ENCODE measurements at regions not wholly inside any gene's neighbourhood (a gene's known extent, or its start where the extent isn't known, plus 50 kb on each side); places are given as distances from the start of the nearest gene placed in this dataset.

DNA sequence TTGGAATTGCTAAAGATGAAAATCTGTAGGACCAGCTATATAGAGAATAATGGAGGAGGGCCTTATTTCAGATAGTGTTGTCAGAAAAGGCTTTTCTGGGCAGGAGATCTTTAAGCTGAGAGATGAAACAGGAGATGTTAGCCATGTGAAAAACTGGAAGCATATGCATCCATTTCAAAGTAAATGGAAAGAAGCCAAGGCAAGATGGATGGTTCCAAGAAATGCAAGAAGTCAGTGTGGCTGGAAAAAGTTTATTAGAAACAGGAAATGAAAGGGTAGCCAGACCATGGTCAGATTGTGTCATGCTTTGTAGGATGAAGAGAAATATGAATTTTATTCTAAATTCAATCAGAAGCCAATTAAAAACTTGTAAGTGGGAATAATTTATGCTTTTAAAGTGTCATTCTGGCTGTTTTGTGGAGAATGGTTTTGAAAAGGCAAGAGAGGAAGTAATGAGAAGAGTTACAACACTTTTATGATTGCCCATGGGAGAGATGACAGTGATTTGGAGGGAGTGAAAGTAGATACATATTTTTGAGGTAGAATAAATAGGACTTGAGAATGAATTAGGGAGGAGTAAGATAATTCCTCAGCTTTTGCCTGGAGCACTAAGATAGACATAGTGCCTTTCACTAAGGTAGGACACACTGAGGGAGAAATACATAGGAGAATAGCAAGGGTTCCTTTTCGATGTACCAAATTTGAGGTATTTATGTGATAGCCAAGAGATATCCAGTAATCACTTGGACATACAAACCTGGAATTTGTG, 620.1 kb downstream of the HTR1B start:
- Histone ChIP-seq H3K27ac (ENCODE audit: control insufficient read depth, insufficient read depth, low read length) (no peak overlapping the region), H3K4me1 (ENCODE audit: control insufficient read depth, extremely low read depth, insufficient read depth, low read length) (no peaks in the 10 kb centered on the region), H3K9me3 (ENCODE audit: control insufficient read depth, low read depth, low read length) (no peaks in the 10 kb centered on the region), H2AFZ (ENCODE audit: control insufficient read depth, low read length) (no peak overlapping the region), H3K79me2 (ENCODE audit: control insufficient read depth, insufficient read depth, low read length) (no peaks in the 10 kb centered on the region), H3K36me3 (ENCODE audit: control insufficient read depth in 2 of 2, extremely low read depth in 1 of 2, insufficient read depth in 2 of 2, low read length in 2 of 2) (no peaks in the 10 kb centered on the region), H3K9me1 (ENCODE audit: control insufficient read depth, extremely low read depth, insufficient read depth, low read length) (no peaks in the 10 kb centered on the region), H3K4me2 (ENCODE audit: control insufficient read depth, extremely low read depth, insufficient read depth, low read depth, low read length) (no peak overlapping the region), H3K27me3 (ENCODE audit: control insufficient read depth, extremely low read depth, insufficient read depth, low read length) (no peaks in the 10 kb centered on the region), H3K4me3 (ENCODE audit: control insufficient read depth in 2 of 3, extremely low read depth in 1 of 3, insufficient read depth in 2 of 3, low read depth in 1 of 3, low read length in 3 of 3) (no peak overlapping the region), H4K20me1 (ENCODE audit: control insufficient read depth, extremely low read depth, insufficient read depth, low read length) (no peaks in the 10 kb centered on the region), H3K9ac (ENCODE audit: control insufficient read depth, extremely low read depth, insufficient read depth, low read length) (no peak overlapping the region)
- no peak for DNase-seq (ENCODE audit: low read depth, low spot score)
- dilution Hi-C loops (cut with MboI; ENCODE audit: extremely low pct_ligation_motif_present, low sequenced_read_pairs) = no loop called here
- TF ChIP-seq EZH2 (IDR thresholded peaks at IDR 0.05; ENCODE audit: low read length) = no peak
- TF ChIP-seq, protein P1, sequence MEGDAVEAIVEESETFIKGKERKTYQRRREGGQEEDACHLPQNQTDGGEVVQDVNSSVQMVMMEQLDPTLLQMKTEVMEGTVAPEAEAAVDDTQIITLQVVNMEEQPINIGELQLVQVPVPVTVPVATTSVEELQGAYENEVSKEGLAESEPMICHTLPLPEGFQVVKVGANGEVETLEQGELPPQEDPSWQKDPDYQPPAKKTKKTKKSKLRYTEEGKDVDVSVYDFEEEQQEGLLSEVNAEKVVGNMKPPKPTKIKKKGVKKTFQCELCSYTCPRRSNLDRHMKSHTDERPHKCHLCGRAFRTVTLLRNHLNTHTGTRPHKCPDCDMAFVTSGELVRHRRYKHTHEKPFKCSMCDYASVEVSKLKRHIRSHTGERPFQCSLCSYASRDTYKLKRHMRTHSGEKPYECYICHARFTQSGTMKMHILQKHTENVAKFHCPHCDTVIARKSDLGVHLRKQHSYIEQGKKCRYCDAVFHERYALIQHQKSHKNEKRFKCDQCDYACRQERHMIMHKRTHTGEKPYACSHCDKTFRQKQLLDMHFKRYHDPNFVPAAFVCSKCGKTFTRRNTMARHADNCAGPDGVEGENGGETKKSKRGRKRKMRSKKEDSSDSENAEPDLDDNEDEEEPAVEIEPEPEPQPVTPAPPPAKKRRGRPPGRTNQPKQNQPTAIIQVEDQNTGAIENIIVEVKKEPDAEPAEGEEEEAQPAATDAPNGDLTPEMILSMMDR (optimal IDR thresholded peaks at IDR 0.05 in 1 of 3, IDR thresholded peaks at IDR 0.05 in 1 of 3, conservative IDR thresholded peaks at IDR 0.05 in 1 of 3; ENCODE audit: extremely low read depth in 1 of 3, insufficient read depth in 2 of 3, low read length in 3 of 3) = no peak
- no peak for FAIRE-seq

GRCh38 chr6:76840865-76841264, 622.4 kb downstream of the HTR1B start:
- TF ChIP-seq, protein P1 (optimal IDR thresholded peaks at IDR 0.05 in 1 of 3, IDR thresholded peaks at IDR 0.05 in 1 of 3, conservative IDR thresholded peaks at IDR 0.05 in 1 of 3; ENCODE audit: extremely low read depth in 1 of 3, insufficient read depth in 2 of 3, low read length in 3 of 3) = no peak
- TF ChIP-seq EZH2 (IDR thresholded peaks at IDR 0.05; ENCODE audit: low read length) = no peak
- dilution Hi-C loops (cut with MboI; ENCODE audit: extremely low pct_ligation_motif_present, low sequenced_read_pairs) = no loop called here
- H3K9ac ChIP-seq (ENCODE audit: control insufficient read depth, extremely low read depth, insufficient read depth, low read length) = no peak overlapping the region

More at GRCh38 chr6:76840865-76841264, 622.4 kb downstream of the HTR1B start:
- DNase-seq (ENCODE audit: low read depth, low spot score) (no peak), FAIRE-seq (no peak)
- Histone ChIP-seq H3K36me3 (ENCODE audit: control insufficient read depth in 2 of 2, extremely low read depth in 1 of 2, insufficient read depth in 2 of 2, low read length in 2 of 2) (no peaks in the 10 kb centered on the region), H2AFZ (ENCODE audit: control insufficient read depth, low read length) (no peak overlapping the region), H3K27me3 (ENCODE audit: control insufficient read depth, extremely low read depth, insufficient read depth, low read length) (no peaks in the 10 kb centered on the region), H3K27ac (ENCODE audit: control insufficient read depth, insufficient read depth, low read length) (no peak overlapping the region), H3K9me1 (ENCODE audit: control insufficient read depth, extremely low read depth, insufficient read depth, low read length) (no peaks in the 10 kb centered on the region), H3K9me3 (ENCODE audit: control insufficient read depth, low read depth, low read length) (no peaks in the 10 kb centered on the region), H3K79me2 (ENCODE audit: control insufficient read depth, insufficient read depth, low read length) (no peaks in the 10 kb centered on the region), H3K4me3 (ENCODE audit: control insufficient read depth in 2 of 3, extremely low read depth in 1 of 3, insufficient read depth in 2 of 3, low read depth in 1 of 3, low read length in 3 of 3) (no peak overlapping the region), H3K4me2 (ENCODE audit: control insufficient read depth, extremely low read depth, insufficient read depth, low read depth, low read length) (no peak overlapping the region), H3K4me1 (ENCODE audit: control insufficient read depth, extremely low read depth, insufficient read depth, low read length) (no peaks in the 10 kb centered on the region), H4K20me1 (ENCODE audit: control insufficient read depth, extremely low read depth, insufficient read depth, low read length) (no peaks in the 10 kb centered on the region)

All from keratinocyte (primary cell).